ENCODE measurements at regions not wholly inside any gene's neighbourhood (a gene's known extent, or its start where the extent isn't known, plus 50 kb on each side); places are given as distances from the start of the nearest gene placed in this dataset.

GRCh38 chr16:17759451-17760390 is 289.0 kb upstream of the XYLT1 start:
- Histone ChIP-seq H3K4me2 (ENCODE audit: unreplicated experiment) (no peak overlapping the region), H3K36me3 (ENCODE audit: low read depth) (no peaks in the 10 kb centered on the region), H2AFZ (no peak overlapping the region), H3F3A (ENCODE audit: insufficient read depth) (no peaks in the 10 kb centered on the region), H3K27me3 (replicated peaks; ENCODE audit: insufficient read depth) (peaks cover 17% of the 10 kb centered on the region), H3K9ac (no peak overlapping the region), H3K79me2 (ENCODE audit: insufficient read depth) (no peaks in the 10 kb centered on the region), H3K27ac (no peak overlapping the region), H3K9me2 (ENCODE audit: insufficient read depth) (no peaks in the 10 kb centered on the region), H4K20me1 (ENCODE audit: insufficient read depth) (no peaks in the 10 kb centered on the region), H3K4me1 (ENCODE audit: insufficient read depth) (no peaks in the 10 kb centered on the region), H3K9me3 (ENCODE audit: low read depth) (no peaks in the 10 kb centered on the region), H3K4me3 (no peak overlapping the region)
- DNase-seq, result no peak
- no peak for TF ChIP-seq EZH2 (IDR thresholded peaks at IDR 0.05; ENCODE audit: insufficient read depth, poor library complexity, severe bottlenecking)
- in situ Hi-C loops (cut with MboI), result no loop called here
- WGBS, 2 experiments (ENCODE audit: low coverage in 1 of 2, low lambda C conversion rate in 2 of 2, missing lambda C conversion rate in 2 of 2), result 5% methylated on average over 9 of the region's 9 CpGs

- no peaks in the 10 kb centered on the region for H3K9me3 ChIP-seq (ENCODE audit: low read depth)
- H3K4me3 ChIP-seq, result no peak overlapping the region
- no peak overlapping the region for H3K9ac ChIP-seq
- peaks cover 12% of the 10 kb centered on the region for H3K27me3 ChIP-seq (replicated peaks; ENCODE audit: insufficient read depth)
- no peaks in the 10 kb centered on the region for H3K9me2 ChIP-seq (ENCODE audit: insufficient read depth)
- in situ Hi-C loops (cut with MboI), result no loop called here
- no peaks in the 10 kb centered on the region for H3K36me3 ChIP-seq (ENCODE audit: low read depth)
- no peak for DNase-seq
- TF ChIP-seq EZH2phosphoT487 (IDR thresholded peaks at IDR 0.05; ENCODE audit: insufficient read depth, low read depth) (no peak), EZH2 (IDR thresholded peaks at IDR 0.05; ENCODE audit: insufficient read depth, poor library complexity, severe bottlenecking) (no peak)
- no peak overlapping the region for H3K27ac ChIP-seq
- H3K79me2 ChIP-seq (ENCODE audit: insufficient read depth), result no peaks in the 10 kb centered on the region
- H3F3A ChIP-seq (ENCODE audit: insufficient read depth), result no peaks in the 10 kb centered on the region
- no peaks in the 10 kb centered on the region for H4K20me1 ChIP-seq (ENCODE audit: insufficient read depth)
- no peaks in the 10 kb centered on the region for H3K4me1 ChIP-seq (ENCODE audit: insufficient read depth)
- 56 to 58% methylated on average over 4 of the region's 4 CpGs for WGBS, 2 experiments (ENCODE audit: low coverage in 1 of 2, low lambda C conversion rate in 2 of 2, missing lambda C conversion rate in 2 of 2)
- H3K4me2 ChIP-seq (ENCODE audit: unreplicated experiment), result no peak overlapping the region
- H2AFZ ChIP-seq, result no peak overlapping the region
These were observed 287.0 kb upstream of the XYLT1 start for GRCh38 chr16:17757808-17758207.

- Histone ChIP-seq H3K9ac (no peak overlapping the region), H4K20me1 (ENCODE audit: insufficient read depth) (no peaks in the 10 kb centered on the region), H3F3A (ENCODE audit: insufficient read depth) (no peaks in the 10 kb centered on the region), H3K4me2 (ENCODE audit: unreplicated experiment) (no peak overlapping the region), H2AFZ (no peak overlapping the region), H3K9me3 (ENCODE audit: low read depth) (no peaks in the 10 kb centered on the region), H3K9me2 (ENCODE audit: insufficient read depth) (no peaks in the 10 kb centered on the region), H3K79me2 (ENCODE audit: insufficient read depth) (no peaks in the 10 kb centered on the region), H3K4me1 (ENCODE audit: insufficient read depth) (no peaks in the 10 kb centered on the region), H3K4me3 (no peak overlapping the region), H3K27me3 (replicated peaks; ENCODE audit: insufficient read depth) (no peaks in the 10 kb centered on the region), H3K36me3 (ENCODE audit: low read depth) (no peaks in the 10 kb centered on the region), H3K27ac (no peak overlapping the region)
- in situ Hi-C loops (cut with MboI), result no loop called here
- DNase-seq, result no peak
- WGBS, 2 experiments (ENCODE audit: low coverage in 1 of 2, low lambda C conversion rate in 2 of 2, missing lambda C conversion rate in 2 of 2), result 7% methylated on average over 1 of the region's 1 CpG
- TF ChIP-seq EZH2 (IDR thresholded peaks at IDR 0.05; ENCODE audit: insufficient read depth, poor library complexity, severe bottlenecking) (no peak), EZH2phosphoT487 (IDR thresholded peaks at IDR 0.05; ENCODE audit: insufficient read depth, low read depth) (no peak)
These were observed 284.4 kb upstream of the XYLT1 start for GRCh38 chr16:17755158-17755557.

GRCh38 chr16:17753434-17753833 is 282.7 kb upstream of the XYLT1 start:
- no peak overlapping the region for H3K4me2 ChIP-seq (ENCODE audit: unreplicated experiment)
- no peaks in the 10 kb centered on the region for H3K9me3 ChIP-seq (ENCODE audit: low read depth)
- in situ Hi-C loops (cut with MboI), result no loop called here
- no peak for DNase-seq
- WGBS, 2 experiments (ENCODE audit: low coverage in 1 of 2, low lambda C conversion rate in 2 of 2, missing lambda C conversion rate in 2 of 2), result 13 to 15% methylated on average over 6 of the region's 6 CpGs
- H4K20me1 ChIP-seq (ENCODE audit: insufficient read depth), result no peaks in the 10 kb centered on the region
- no peaks in the 10 kb centered on the region for H3K9me2 ChIP-seq (ENCODE audit: insufficient read depth)
- no peaks in the 10 kb centered on the region for H3K27me3 ChIP-seq (replicated peaks; ENCODE audit: insufficient read depth)
- H3F3A ChIP-seq (ENCODE audit: insufficient read depth), result no peaks in the 10 kb centered on the region
- H3K9ac ChIP-seq, result no peak overlapping the region
- no peaks in the 10 kb centered on the region for H3K36me3 ChIP-seq (ENCODE audit: low read depth)
- H2AFZ ChIP-seq, result no peak overlapping the region
- TF ChIP-seq EZH2 (IDR thresholded peaks at IDR 0.05; ENCODE audit: insufficient read depth, poor library complexity, severe bottlenecking), result no peak
- TF ChIP-seq EZH2phosphoT487 (IDR thresholded peaks at IDR 0.05; ENCODE audit: insufficient read depth, low read depth), result no peak
- H3K4me3 ChIP-seq, result no peak overlapping the region
- no peaks in the 10 kb centered on the region for H3K4me1 ChIP-seq (ENCODE audit: insufficient read depth)
- H3K79me2 ChIP-seq (ENCODE audit: insufficient read depth), result no peaks in the 10 kb centered on the region
- H3K27ac ChIP-seq, result no peak overlapping the region
